ENCODE measurements at regions not wholly inside any gene's neighbourhood (a gene's known extent, or its start where the extent isn't known, plus 50 kb on each side); places are given as distances from the start of the nearest gene placed in this dataset.

GRCh38 chr12:114990381-114990780, 306.4 kb upstream of the TBX3 start:
- Mint-ChIP-seq H3K27me3 (ENCODE audit: low read depth) (no peaks in the 10 kb centered on the region), H3K9me3 (peaks cover 19% of the 10 kb centered on the region), H3K36me3 (ENCODE audit: low read depth) (no peaks in the 10 kb centered on the region), H3K4me3 (ENCODE audit: low read depth) (no peak overlapping the region), H3K4me1 (ENCODE audit: low read depth) (no peaks in the 10 kb centered on the region), H3K27ac (no peak overlapping the region)
- no peak for DNase-seq (ENCODE audit: low spot score)
- intact Hi-C loops (cut with micrococcal nuclease): no loop called here

- Mint-ChIP-seq H3K27me3 (ENCODE audit: low read depth) (no peaks in the 10 kb centered on the region), H3K9me3 (peaks cover 16% of the 10 kb centered on the region), H3K27ac (no peak overlapping the region), H3K4me3 (ENCODE audit: low read depth) (no peak overlapping the region), H3K4me1 (ENCODE audit: low read depth) (no peaks in the 10 kb centered on the region), H3K36me3 (ENCODE audit: low read depth) (no peaks in the 10 kb centered on the region)
- intact Hi-C loops (cut with micrococcal nuclease): no loop called here
- no peak for DNase-seq (ENCODE audit: low spot score)
These were observed 302.9 kb upstream of the TBX3 start for GRCh38 chr12:114986849-114987248.

- H3K4me1 Mint-ChIP-seq (ENCODE audit: low read depth): no peaks in the 10 kb centered on the region
- H3K4me3 Mint-ChIP-seq (ENCODE audit: low read depth): no peak overlapping the region
- no peak overlapping the region for H3K27ac Mint-ChIP-seq
- H3K36me3 Mint-ChIP-seq (ENCODE audit: low read depth): no peaks in the 10 kb centered on the region
- no peak for DNase-seq (ENCODE audit: low spot score)
- intact Hi-C loops (cut with micrococcal nuclease): no loop called here
- peaks cover 17% of the 10 kb centered on the region for H3K9me3 Mint-ChIP-seq
- H3K27me3 Mint-ChIP-seq (ENCODE audit: low read depth): no peaks in the 10 kb centered on the region
These were observed 302.3 kb upstream of the TBX3 start for GRCh38 chr12:114986178-114986714.

GRCh38 chr12:114984634-114985061, 300.7 kb upstream of the TBX3 start:
- intact Hi-C loops (cut with micrococcal nuclease): no loop called here
- Mint-ChIP-seq H3K4me1 (ENCODE audit: low read depth) (no peaks in the 10 kb centered on the region), H3K9me3 (peaks cover 22% of the 10 kb centered on the region), H3K27me3 (ENCODE audit: low read depth) (no peaks in the 10 kb centered on the region), H3K27ac (no peak overlapping the region), H3K4me3 (ENCODE audit: low read depth) (no peak overlapping the region), H3K36me3 (ENCODE audit: low read depth) (no peaks in the 10 kb centered on the region)
- DNase-seq (ENCODE audit: low spot score): no peak

GRCh38 chr12:114982760-114983159, 298.8 kb upstream of the TBX3 start:
- intact Hi-C loops (cut with micrococcal nuclease): no loop called here
- H3K9me3 Mint-ChIP-seq: peaks cover 22% of the 10 kb centered on the region
- H3K4me3 Mint-ChIP-seq (ENCODE audit: low read depth): no peak overlapping the region
- H3K4me1 Mint-ChIP-seq (ENCODE audit: low read depth): no peaks in the 10 kb centered on the region
- H3K36me3 Mint-ChIP-seq (ENCODE audit: low read depth): no peaks in the 10 kb centered on the region
- H3K27ac Mint-ChIP-seq: no peak overlapping the region
- DNase-seq (ENCODE audit: low spot score): no peak
- H3K27me3 Mint-ChIP-seq (ENCODE audit: low read depth): no peaks in the 10 kb centered on the region

- Mint-ChIP-seq H3K4me1 (ENCODE audit: low read depth) (no peaks in the 10 kb centered on the region), H3K4me3 (ENCODE audit: low read depth) (no peak overlapping the region), H3K27me3 (ENCODE audit: low read depth) (no peaks in the 10 kb centered on the region), H3K9me3 (peaks cover 17% of the 10 kb centered on the region), H3K27ac (no peak overlapping the region), H3K36me3 (ENCODE audit: low read depth) (no peaks in the 10 kb centered on the region)
- no peak for DNase-seq (ENCODE audit: low spot score)
- intact Hi-C loops (cut with micrococcal nuclease): no loop called here
These were observed 297.1 kb upstream of the TBX3 start for GRCh38 chr12:114981036-114981435.

- no peak for DNase-seq (ENCODE audit: low spot score)
- H3K27me3 Mint-ChIP-seq (ENCODE audit: low read depth): no peaks in the 10 kb centered on the region
- H3K36me3 Mint-ChIP-seq (ENCODE audit: low read depth): no peaks in the 10 kb centered on the region
- peaks cover 25% of the 10 kb centered on the region for H3K9me3 Mint-ChIP-seq
- no peak overlapping the region for H3K4me3 Mint-ChIP-seq (ENCODE audit: low read depth)
- intact Hi-C loops (cut with micrococcal nuclease): no loop called here
- H3K27ac Mint-ChIP-seq: no peak overlapping the region
- H3K4me1 Mint-ChIP-seq (ENCODE audit: low read depth): no peaks in the 10 kb centered on the region
These were observed 293.0 kb upstream of the TBX3 start for GRCh38 chr12:114976959-114977358.

GRCh38 chr12:114976372-114976771, 292.4 kb upstream of the TBX3 start:
- no peaks in the 10 kb centered on the region for H3K4me1 Mint-ChIP-seq (ENCODE audit: low read depth)
- H3K27ac Mint-ChIP-seq: no peak overlapping the region
- H3K36me3 Mint-ChIP-seq (ENCODE audit: low read depth): no peaks in the 10 kb centered on the region
- DNase-seq (ENCODE audit: low spot score): no peak
- intact Hi-C loops (cut with micrococcal nuclease): no loop called here
- no peaks in the 10 kb centered on the region for H3K27me3 Mint-ChIP-seq (ENCODE audit: low read depth)
- no peak overlapping the region for H3K4me3 Mint-ChIP-seq (ENCODE audit: low read depth)
- peaks cover 25% of the 10 kb centered on the region for H3K9me3 Mint-ChIP-seq

- no peak for DNase-seq (ENCODE audit: low spot score)
- no peaks in the 10 kb centered on the region for H3K4me1 Mint-ChIP-seq (ENCODE audit: low read depth)
- intact Hi-C loops (cut with micrococcal nuclease): no loop called here
- no peaks in the 10 kb centered on the region for H3K27me3 Mint-ChIP-seq (ENCODE audit: low read depth)
- no peak overlapping the region for H3K4me3 Mint-ChIP-seq (ENCODE audit: low read depth)
- H3K36me3 Mint-ChIP-seq (ENCODE audit: low read depth): no peaks in the 10 kb centered on the region
- H3K9me3 Mint-ChIP-seq: peaks cover 20% of the 10 kb centered on the region
- H3K27ac Mint-ChIP-seq: no peak overlapping the region
These were observed 291.8 kb upstream of the TBX3 start for GRCh38 chr12:114975640-114976310.

- Mint-ChIP-seq H3K27me3 (ENCODE audit: low read depth) (no peaks in the 10 kb centered on the region), H3K27ac (no peak overlapping the region), H3K4me3 (ENCODE audit: low read depth) (no peak overlapping the region), H3K36me3 (ENCODE audit: low read depth) (no peaks in the 10 kb centered on the region), H3K9me3 (peaks cover 20% of the 10 kb centered on the region), H3K4me1 (ENCODE audit: low read depth) (no peaks in the 10 kb centered on the region)
- intact Hi-C loops (cut with micrococcal nuclease): no loop called here
- DNase-seq (ENCODE audit: low spot score): no peak
These were observed 291.1 kb upstream of the TBX3 start for GRCh38 chr12:114974826-114975639.

- Mint-ChIP-seq H3K9me3 (peaks cover 23% of the 10 kb centered on the region), H3K4me1 (ENCODE audit: low read depth) (no peaks in the 10 kb centered on the region), H3K27me3 (ENCODE audit: low read depth) (no peaks in the 10 kb centered on the region), H3K36me3 (ENCODE audit: low read depth) (no peaks in the 10 kb centered on the region), H3K27ac (no peak overlapping the region), H3K4me3 (ENCODE audit: low read depth) (no peak overlapping the region)
- intact Hi-C loops (cut with micrococcal nuclease): no loop called here
- no peak for DNase-seq (ENCODE audit: low spot score)
These were observed 290.4 kb upstream of the TBX3 start for GRCh38 chr12:114974333-114974732.

GRCh38 chr12:114968727-114969126, 284.8 kb upstream of the TBX3 start:
- no peaks in the 10 kb centered on the region for H3K4me1 Mint-ChIP-seq (ENCODE audit: low read depth)
- no peak overlapping the region for H3K27ac Mint-ChIP-seq
- no peak for DNase-seq (ENCODE audit: low spot score)
- intact Hi-C loops (cut with micrococcal nuclease): no loop called here
- no peak overlapping the region for H3K4me3 Mint-ChIP-seq (ENCODE audit: low read depth)
- H3K9me3 Mint-ChIP-seq: peaks cover 19% of the 10 kb centered on the region
- no peaks in the 10 kb centered on the region for H3K27me3 Mint-ChIP-seq (ENCODE audit: low read depth)
- no peaks in the 10 kb centered on the region for H3K36me3 Mint-ChIP-seq (ENCODE audit: low read depth)

GRCh38 chr12:114967151-114967550, 283.2 kb upstream of the TBX3 start:
- H3K9me3 Mint-ChIP-seq: peaks cover 9% of the 10 kb centered on the region
- intact Hi-C loops (cut with micrococcal nuclease): no loop called here
- H3K36me3 Mint-ChIP-seq (ENCODE audit: low read depth): no peaks in the 10 kb centered on the region
- H3K4me1 Mint-ChIP-seq (ENCODE audit: low read depth): no peaks in the 10 kb centered on the region
- no peak overlapping the region for H3K27ac Mint-ChIP-seq
- H3K4me3 Mint-ChIP-seq (ENCODE audit: low read depth): no peak overlapping the region
- DNase-seq (ENCODE audit: low spot score): no peak
- H3K27me3 Mint-ChIP-seq (ENCODE audit: low read depth): no peaks in the 10 kb centered on the region

Data from activated T-helper 2 cell treated with anti-CD3 and anti-CD28 coated beads, Interferon-gamma antibody, Interleukin-2, Interleukin-4, amounts not matched to agents 10 μg/mL and 5 μg/mL and 100 μg/mL, durations not matched to agents 14 hours and 24 hours and 36 hours (primary cell).